ENCODE measurements at regions not wholly inside any gene's neighbourhood (a gene's known extent, or its start where the extent isn't known, plus 50 kb on each side); places are given as distances from the start of the nearest gene placed in this dataset.

DNA sequence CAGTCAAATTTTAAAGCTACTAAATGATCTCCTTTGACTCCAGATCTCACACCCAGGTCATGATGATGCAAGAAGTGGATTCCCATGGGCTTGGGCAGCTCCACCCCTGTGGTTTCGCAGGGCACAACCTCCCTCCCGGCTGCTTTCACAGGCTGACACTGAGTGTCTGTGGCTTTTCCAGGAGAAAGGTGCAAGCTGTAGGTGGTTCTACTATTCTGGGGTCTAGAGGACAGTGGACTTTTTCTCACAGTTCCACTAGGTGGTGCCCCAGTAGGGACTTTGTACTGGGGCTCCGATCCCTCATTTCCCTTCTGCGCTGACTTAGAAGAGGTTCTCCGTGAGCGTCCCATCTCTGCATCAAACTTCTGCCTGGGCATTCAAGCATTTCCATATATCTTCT lies 845.2 kb downstream of the PCDH18 start:
- TF ChIP-seq, protein P1, sequence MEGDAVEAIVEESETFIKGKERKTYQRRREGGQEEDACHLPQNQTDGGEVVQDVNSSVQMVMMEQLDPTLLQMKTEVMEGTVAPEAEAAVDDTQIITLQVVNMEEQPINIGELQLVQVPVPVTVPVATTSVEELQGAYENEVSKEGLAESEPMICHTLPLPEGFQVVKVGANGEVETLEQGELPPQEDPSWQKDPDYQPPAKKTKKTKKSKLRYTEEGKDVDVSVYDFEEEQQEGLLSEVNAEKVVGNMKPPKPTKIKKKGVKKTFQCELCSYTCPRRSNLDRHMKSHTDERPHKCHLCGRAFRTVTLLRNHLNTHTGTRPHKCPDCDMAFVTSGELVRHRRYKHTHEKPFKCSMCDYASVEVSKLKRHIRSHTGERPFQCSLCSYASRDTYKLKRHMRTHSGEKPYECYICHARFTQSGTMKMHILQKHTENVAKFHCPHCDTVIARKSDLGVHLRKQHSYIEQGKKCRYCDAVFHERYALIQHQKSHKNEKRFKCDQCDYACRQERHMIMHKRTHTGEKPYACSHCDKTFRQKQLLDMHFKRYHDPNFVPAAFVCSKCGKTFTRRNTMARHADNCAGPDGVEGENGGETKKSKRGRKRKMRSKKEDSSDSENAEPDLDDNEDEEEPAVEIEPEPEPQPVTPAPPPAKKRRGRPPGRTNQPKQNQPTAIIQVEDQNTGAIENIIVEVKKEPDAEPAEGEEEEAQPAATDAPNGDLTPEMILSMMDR (IDR thresholded peaks at IDR 0.05): peak; percentile 17; the same call in 1 of the 2 replicates

DNA sequence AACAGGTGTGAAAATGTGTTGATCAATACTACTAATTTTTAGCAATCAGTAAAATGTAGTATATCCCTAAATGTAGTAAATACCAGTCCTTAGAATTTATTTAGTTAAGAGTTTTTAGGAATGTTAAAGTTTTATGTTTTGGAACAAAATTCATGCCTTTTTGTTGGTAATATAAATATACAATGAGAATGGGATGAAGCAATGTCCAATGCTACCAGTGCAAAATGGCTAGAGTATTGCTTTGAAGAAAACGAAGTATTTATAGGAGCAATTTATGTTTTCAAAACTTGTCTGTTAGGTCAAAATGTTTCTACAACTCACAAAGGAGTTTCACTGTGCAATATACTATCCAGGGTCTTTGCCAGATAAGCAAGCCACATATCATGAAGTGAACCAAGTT lies 851.5 kb downstream of the PCDH18 start:
- TF ChIP-seq, protein P1 (IDR thresholded peaks at IDR 0.05): no peak

DNA sequence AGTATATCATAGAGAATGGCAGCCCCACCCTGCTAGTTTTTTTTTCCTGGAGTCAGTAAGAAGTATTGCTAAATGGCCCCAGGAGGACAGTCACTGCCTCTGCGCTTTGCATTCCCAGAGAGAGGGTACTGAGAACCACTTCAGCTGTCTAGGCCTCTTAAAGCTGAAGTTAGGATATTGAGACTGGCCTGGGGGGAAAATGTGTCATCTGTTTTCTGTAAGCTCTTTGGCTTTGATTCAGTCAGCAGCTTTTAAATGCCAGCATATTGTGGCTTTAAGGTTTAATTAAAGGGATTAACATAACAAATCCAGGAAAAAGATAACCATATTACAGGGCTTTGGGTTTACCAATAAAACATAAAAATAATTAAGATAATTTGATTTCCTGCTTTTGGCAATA lies 852.0 kb downstream of the PCDH18 start:
- TF ChIP-seq, protein P1 (IDR thresholded peaks at IDR 0.05): no peak

DNA sequence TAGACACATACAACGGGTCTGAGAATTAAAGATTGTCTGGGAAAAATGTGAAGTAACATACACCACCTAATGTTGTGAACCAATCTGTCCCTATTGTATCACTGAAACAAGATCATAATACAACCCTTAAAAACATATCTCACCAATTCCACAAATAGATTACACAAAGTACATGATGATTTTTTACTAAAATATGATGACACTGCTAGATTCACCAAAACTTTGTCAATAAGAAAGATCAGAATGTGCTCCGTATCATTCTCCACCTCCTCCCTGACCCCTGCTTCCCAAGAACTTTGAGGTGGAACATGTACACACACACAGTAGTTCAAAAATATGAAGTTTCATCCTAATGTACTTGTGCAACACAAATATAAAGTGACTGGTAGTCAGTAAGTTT lies 862.0 kb downstream of the PCDH18 start:
- TF ChIP-seq, protein P1 (IDR thresholded peaks at IDR 0.05): no peak

DNA sequence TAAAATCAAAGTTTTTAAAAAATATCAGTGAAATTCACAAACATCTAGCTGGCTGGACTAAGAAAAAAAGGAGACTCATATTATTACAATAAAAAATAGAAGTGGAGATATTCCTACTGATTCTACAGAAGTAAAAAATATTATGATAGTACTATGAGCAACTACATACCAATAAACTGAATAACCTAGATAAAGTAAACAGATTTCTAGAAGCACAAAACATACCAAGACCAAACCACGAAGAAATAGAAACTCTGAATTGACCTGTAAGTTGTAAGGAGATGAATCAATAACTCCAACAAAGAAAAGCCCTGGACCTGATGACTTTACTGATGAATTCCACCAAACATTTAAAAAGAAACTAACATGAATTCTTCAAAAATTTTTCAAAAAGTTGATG lies 867.3 kb downstream of the PCDH18 start:
- TF ChIP-seq, protein P1 (IDR thresholded peaks at IDR 0.05): no peak

DNA sequence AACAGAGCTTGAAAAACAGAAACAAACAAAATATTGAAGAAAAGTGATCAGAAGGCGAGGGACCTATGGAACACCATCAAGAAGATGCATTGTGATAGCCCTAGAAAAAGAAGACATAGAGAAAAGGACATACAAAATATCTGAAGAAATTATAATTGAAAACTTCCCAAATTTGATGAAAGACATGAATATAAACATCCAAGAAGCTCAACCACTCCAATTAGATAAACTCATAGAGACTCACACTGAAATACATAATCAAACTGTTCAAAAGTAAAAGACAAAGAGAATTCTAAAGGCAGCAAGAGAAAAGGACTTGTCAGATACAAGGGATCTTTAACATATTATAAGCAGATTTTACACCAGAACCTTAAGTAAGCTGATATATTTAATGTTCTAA lies 869.8 kb downstream of the PCDH18 start:
- TF ChIP-seq, protein P1 (IDR thresholded peaks at IDR 0.05): no peak

DNA sequence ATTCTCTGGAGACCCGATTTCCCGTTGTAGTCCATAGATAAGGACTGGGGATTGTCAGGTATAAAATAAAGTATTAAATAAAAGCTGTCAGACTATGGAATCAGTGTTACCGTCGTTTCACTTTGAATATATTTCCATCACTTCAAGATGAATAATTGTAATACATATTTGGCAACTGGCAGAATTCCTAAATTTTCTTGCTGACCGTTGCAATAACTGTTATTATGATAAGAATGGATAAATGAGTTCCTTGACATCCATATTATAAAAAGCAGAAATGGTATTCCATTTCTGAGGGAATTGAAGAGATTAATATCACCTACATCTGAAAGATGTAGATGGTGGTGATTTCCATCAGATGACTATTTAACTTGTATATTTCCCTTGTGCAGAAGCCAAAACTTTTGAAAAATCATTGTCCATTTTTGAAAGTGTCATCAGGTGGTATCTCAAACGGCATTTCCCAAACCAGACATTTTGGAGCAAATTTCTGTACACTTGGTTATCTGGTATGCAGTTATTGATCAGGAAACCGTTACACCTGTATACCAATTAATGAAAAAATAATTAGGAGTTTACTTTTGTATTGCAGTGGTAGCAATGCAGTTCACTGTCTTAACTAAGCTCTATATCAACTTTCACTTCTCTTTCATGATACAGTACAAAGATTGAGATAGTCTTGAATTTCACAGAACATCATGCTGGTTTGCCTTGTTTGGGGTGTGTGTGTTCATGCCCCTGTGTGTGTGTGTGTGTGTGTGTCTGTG lies 878.5 kb downstream of the PCDH18 start:
- TF ChIP-seq, protein P1 (IDR thresholded peaks at IDR 0.05): no peak

DNA sequence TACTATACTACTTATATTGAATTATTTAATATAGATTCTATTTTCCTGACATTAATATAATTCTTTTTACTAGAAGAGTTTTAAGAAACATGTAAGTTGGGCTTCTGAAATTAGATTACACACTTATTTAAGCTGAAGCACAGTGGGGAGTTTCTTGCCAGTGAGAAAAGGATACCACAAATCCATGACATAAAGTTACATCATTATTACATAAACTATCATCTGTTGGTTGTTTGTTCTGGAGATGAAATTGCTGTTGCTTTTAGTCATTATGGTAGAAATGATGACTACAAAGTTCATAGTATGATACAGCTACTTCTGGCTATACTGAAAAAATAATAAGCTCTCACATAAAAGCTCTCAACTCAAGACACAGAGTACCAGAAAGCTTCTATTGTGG lies 880.4 kb downstream of the PCDH18 start:
- TF ChIP-seq, protein P1 (IDR thresholded peaks at IDR 0.05): no peak

Data from LNCAP (cell line).